ENCODE measurements at regions not wholly inside any gene's neighbourhood (a gene's known extent, or its start where the extent isn't known, plus 50 kb on each side); places are given as distances from the start of the nearest gene placed in this dataset.

DNA sequence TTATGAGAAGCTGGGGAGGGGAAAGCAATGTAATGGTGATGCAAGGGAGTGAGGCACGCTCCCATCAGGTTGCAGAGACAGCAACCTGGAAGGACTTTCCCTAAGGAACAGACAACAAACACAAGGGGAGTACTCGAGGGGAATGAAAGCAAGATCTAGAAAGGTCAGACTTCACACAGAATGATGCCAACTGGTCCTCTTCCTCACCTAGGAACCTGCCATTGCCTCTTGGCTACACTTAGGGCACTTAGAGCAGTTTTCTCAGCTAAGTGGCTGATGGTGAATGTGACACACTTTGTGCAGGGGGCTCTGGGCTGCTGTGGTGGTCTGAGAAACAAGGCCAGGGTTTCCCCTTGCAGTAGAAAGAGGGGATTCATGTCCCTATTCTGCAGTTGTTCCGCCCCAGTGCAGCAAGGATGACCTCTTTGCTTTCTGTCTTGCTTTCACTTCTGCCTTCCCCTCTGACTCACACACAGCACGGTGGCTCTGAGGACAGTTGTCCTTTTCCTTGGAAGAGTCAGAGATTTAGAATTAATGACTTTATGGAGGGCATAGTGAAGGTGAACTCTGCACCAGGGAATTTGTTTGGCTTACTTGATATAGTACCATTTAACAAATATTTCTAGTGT, 394.0 kb upstream of the KLF4 start:
- no peaks in the 10 kb centered on the region for H3K79me2 ChIP-seq (ENCODE audit: insufficient read depth, low read length)
- FAIRE-seq, result no peak
- H3K9me3 ChIP-seq (ENCODE audit: insufficient read depth, low read depth, low read length), result no peaks in the 10 kb centered on the region
- Mint-ChIP-seq H3K27ac (ENCODE audit: unreplicated experiment) (no peak overlapping the region), H3K4me3 (ENCODE audit: unreplicated experiment) (no peak overlapping the region), H3K9me3 (ENCODE audit: unreplicated experiment) (peaks cover 2% of the 10 kb centered on the region), H3K4me1 (ENCODE audit: low read depth, unreplicated experiment) (no peaks in the 10 kb centered on the region), H3K27me3 (ENCODE audit: low read depth, unreplicated experiment) (peaks cover 10% of the 10 kb centered on the region), H3K36me3 (ENCODE audit: low read depth, unreplicated experiment) (no peaks in the 10 kb centered on the region)
- H3K4me3 ChIP-seq (ENCODE audit: insufficient read depth, low read depth, low read length), result no peak overlapping the region
- H2AFZ ChIP-seq (ENCODE audit: low read depth, low read length), result no peak overlapping the region
- no peaks in the 10 kb centered on the region for H3K36me3 ChIP-seq (ENCODE audit: insufficient read depth, low read length)
- no peak overlapping the region for H3K9ac ChIP-seq (ENCODE audit: low read length)
- no peaks in the 10 kb centered on the region for H3K27me3 ChIP-seq (ENCODE audit: insufficient read depth, low read length)
- H3K27ac ChIP-seq (ENCODE audit: low read depth, low read length), result no peak overlapping the region
- no peak overlapping the region for H3K4me2 ChIP-seq (ENCODE audit: low read length)
- no peak for DNase-seq (ENCODE audit: low read depth)
- H3K4me1 ChIP-seq (ENCODE audit: insufficient read depth, low read length), result no peaks in the 10 kb centered on the region
- H4K20me1 ChIP-seq (ENCODE audit: insufficient read depth, low read length), result no peaks in the 10 kb centered on the region
- TF ChIP-seq, protein P1, sequence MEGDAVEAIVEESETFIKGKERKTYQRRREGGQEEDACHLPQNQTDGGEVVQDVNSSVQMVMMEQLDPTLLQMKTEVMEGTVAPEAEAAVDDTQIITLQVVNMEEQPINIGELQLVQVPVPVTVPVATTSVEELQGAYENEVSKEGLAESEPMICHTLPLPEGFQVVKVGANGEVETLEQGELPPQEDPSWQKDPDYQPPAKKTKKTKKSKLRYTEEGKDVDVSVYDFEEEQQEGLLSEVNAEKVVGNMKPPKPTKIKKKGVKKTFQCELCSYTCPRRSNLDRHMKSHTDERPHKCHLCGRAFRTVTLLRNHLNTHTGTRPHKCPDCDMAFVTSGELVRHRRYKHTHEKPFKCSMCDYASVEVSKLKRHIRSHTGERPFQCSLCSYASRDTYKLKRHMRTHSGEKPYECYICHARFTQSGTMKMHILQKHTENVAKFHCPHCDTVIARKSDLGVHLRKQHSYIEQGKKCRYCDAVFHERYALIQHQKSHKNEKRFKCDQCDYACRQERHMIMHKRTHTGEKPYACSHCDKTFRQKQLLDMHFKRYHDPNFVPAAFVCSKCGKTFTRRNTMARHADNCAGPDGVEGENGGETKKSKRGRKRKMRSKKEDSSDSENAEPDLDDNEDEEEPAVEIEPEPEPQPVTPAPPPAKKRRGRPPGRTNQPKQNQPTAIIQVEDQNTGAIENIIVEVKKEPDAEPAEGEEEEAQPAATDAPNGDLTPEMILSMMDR (IDR thresholded peaks at IDR 0.05; ENCODE audit: insufficient read depth, low read depth, low read length), result no peak
- no peak for TF ChIP-seq EZH2 (IDR thresholded peaks at IDR 0.05; ENCODE audit: insufficient read depth, low read length)

DNA sequence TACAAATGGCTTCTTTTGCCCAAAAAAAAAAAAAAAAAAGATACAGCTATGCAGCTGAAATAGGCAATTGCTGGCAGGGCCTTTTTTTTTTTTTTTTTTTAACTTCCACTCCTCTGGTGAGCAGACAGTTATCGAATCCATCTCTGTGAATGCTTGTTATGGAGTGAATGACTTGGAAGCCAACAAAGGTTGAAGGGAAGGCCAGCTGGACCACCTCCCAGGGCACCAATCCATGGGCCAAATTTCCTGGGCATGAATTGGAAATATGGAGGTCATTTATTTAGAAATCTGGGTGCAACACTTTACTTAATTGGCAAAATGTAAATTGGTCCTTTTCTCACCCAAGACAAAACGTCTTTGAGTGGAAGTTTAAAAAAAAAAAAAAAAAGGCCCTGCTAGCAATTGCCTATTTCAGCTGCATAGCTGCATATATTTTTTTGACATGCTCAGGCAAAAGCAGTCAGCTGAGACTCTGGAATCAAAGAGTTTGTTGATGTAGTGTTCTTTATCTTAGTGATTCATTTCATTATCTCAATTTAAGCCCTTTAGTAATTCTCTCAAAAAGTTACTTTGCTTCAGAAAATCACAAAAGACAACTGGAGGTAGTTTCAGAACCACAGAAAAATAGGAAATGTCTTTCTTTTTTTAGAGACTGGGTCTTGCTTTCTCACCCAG, 392.2 kb upstream of the KLF4 start:
- Mint-ChIP-seq H3K27me3 (ENCODE audit: low read depth, unreplicated experiment) (peaks cover 9% of the 10 kb centered on the region), H3K27ac (ENCODE audit: unreplicated experiment) (no peak overlapping the region), H3K9me3 (ENCODE audit: unreplicated experiment) (no peaks in the 10 kb centered on the region), H3K4me3 (ENCODE audit: unreplicated experiment) (no peak overlapping the region), H3K36me3 (ENCODE audit: low read depth, unreplicated experiment) (no peaks in the 10 kb centered on the region), H3K4me1 (ENCODE audit: low read depth, unreplicated experiment) (no peaks in the 10 kb centered on the region)
- no peaks in the 10 kb centered on the region for H3K27me3 ChIP-seq (ENCODE audit: insufficient read depth, low read length)
- H3K27ac ChIP-seq (ENCODE audit: low read depth, low read length), result no peak overlapping the region
- TF ChIP-seq, protein P1 (IDR thresholded peaks at IDR 0.05; ENCODE audit: insufficient read depth, low read depth, low read length), result no peak
- TF ChIP-seq EZH2 (IDR thresholded peaks at IDR 0.05; ENCODE audit: insufficient read depth, low read length), result no peak
- H3K9me3 ChIP-seq (ENCODE audit: insufficient read depth, low read depth, low read length), result no peaks in the 10 kb centered on the region
- peak; percentile 36 for DNase-seq (ENCODE audit: low read depth)
- H3K9ac ChIP-seq (ENCODE audit: low read length), result no peak overlapping the region
- H3K4me3 ChIP-seq (ENCODE audit: insufficient read depth, low read depth, low read length), result no peak overlapping the region
- no peaks in the 10 kb centered on the region for H3K4me1 ChIP-seq (ENCODE audit: insufficient read depth, low read length)
- H3K4me2 ChIP-seq (ENCODE audit: low read length), result no peak overlapping the region
- no peaks in the 10 kb centered on the region for H4K20me1 ChIP-seq (ENCODE audit: insufficient read depth, low read length)
- H3K79me2 ChIP-seq (ENCODE audit: insufficient read depth, low read length), result no peaks in the 10 kb centered on the region
- H3K36me3 ChIP-seq (ENCODE audit: insufficient read depth, low read length), result no peaks in the 10 kb centered on the region
- no peak overlapping the region for H2AFZ ChIP-seq (ENCODE audit: low read depth, low read length)
- no peak for FAIRE-seq

DNA sequence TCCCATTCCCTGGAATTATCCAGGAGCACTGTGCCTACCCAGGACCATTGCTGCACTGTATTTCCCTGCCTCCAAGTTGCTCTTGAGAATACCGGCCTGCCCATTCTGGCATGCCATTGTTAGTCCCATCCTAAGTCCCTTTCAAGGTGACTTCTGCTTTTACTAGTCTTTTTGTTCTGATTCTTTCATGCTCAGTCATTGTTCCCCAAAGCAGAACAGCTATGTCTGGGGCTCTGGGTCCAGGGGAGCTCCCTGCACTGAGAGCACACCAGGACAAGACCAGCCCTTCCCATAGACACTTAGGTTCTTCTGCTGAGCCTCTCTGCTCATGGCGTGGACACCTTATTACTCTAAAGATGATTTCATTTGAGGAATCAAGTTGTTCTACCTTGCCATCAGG, 388.9 kb upstream of the KLF4 start:
- Mint-ChIP-seq H3K4me1 (ENCODE audit: low read depth, unreplicated experiment) (no peaks in the 10 kb centered on the region), H3K36me3 (ENCODE audit: low read depth, unreplicated experiment) (no peaks in the 10 kb centered on the region), H3K9me3 (ENCODE audit: unreplicated experiment) (no peaks in the 10 kb centered on the region)

More for the DNA sequence above, 388.9 kb upstream of the KLF4 start:
- H3K79me2 ChIP-seq (ENCODE audit: insufficient read depth, low read length), result no peaks in the 10 kb centered on the region
- no peak overlapping the region for H2AFZ ChIP-seq (ENCODE audit: low read depth, low read length)
- Mint-ChIP-seq H3K27me3 (ENCODE audit: low read depth, unreplicated experiment) (peaks cover 6% of the 10 kb centered on the region), H3K4me3 (ENCODE audit: unreplicated experiment) (no peak overlapping the region), H3K27ac (ENCODE audit: unreplicated experiment) (no peak overlapping the region)
- no peaks in the 10 kb centered on the region for H3K36me3 ChIP-seq (ENCODE audit: insufficient read depth, low read length)
- TF ChIP-seq, protein P1 (IDR thresholded peaks at IDR 0.05; ENCODE audit: insufficient read depth, low read depth, low read length), result no peak
- TF ChIP-seq EZH2 (IDR thresholded peaks at IDR 0.05; ENCODE audit: insufficient read depth, low read length), result no peak
- no peaks in the 10 kb centered on the region for H3K4me1 ChIP-seq (ENCODE audit: insufficient read depth, low read length)
- FAIRE-seq (no peak), DNase-seq (ENCODE audit: low read depth) (no peak)
- H3K4me3 ChIP-seq (ENCODE audit: insufficient read depth, low read depth, low read length), result no peak overlapping the region
- no peak overlapping the region for H3K9ac ChIP-seq (ENCODE audit: low read length)
- H3K27me3 ChIP-seq (ENCODE audit: insufficient read depth, low read length), result no peaks in the 10 kb centered on the region
- H3K4me2 ChIP-seq (ENCODE audit: low read length), result no peak overlapping the region
- no peaks in the 10 kb centered on the region for H4K20me1 ChIP-seq (ENCODE audit: insufficient read depth, low read length)
- H3K9me3 ChIP-seq (ENCODE audit: insufficient read depth, low read depth, low read length), result no peaks in the 10 kb centered on the region
- H3K27ac ChIP-seq (ENCODE audit: low read depth, low read length), result no peak overlapping the region

All from astrocyte (in vitro differentiated cells and primary cell).